ENCODE measurements at regions not wholly inside any gene's neighbourhood (a gene's known extent, or its start where the extent isn't known, plus 50 kb on each side); places are given as distances from the start of the nearest gene placed in this dataset.

DNA sequence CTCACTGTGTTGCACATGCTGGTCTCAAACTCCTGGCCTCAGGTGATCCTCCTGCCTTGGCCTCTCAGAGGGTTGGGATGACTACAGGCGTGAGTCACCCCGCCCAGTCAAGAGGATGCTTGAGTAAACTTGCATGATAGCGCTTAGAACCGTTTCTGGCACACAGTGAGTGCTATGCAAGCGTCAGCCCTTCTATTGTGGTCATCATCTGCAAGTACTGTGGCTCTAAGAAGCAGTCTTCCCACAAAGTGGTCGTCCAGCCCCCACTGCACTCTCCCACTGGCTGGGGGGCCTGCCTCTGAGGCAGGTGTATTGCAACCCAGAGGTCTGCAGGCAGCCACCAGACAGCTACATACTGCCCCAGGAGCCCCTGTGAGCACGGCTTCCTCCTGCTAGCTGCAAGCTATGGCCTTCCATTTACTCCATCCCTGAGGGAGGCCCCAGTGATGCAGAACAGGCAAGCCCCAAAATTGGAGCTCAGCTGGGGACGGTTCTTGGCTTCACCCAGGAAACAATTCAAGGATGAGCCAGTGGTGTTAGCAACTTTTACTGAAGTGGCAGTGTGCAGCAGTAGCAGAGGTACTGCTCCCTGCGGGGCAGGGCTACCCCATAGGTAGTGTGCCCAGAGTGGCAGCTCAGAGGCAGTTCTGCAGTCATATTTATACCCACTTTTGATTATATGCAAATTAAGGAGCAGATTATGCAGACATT is 95.4 kb downstream of the LSM3 start:
- DNase-seq: no peak

DNA sequence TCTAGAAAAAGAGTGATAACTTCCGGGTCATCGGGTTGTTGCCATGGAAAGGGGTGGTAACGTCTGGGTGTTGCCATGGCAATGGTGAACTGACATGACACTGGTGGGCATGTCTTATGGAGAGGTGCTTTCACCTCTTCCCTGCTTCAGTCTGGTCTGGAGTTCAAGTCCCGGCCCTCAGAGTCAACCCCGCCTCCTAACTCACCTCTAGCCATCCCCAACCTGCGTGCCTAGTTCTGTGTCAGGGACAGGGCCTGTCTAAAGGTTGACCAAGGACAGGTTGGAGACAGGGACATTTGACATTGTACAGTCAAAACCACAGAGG is 96.0 kb downstream of the LSM3 start:
- DNase-seq: no peak

DNA sequence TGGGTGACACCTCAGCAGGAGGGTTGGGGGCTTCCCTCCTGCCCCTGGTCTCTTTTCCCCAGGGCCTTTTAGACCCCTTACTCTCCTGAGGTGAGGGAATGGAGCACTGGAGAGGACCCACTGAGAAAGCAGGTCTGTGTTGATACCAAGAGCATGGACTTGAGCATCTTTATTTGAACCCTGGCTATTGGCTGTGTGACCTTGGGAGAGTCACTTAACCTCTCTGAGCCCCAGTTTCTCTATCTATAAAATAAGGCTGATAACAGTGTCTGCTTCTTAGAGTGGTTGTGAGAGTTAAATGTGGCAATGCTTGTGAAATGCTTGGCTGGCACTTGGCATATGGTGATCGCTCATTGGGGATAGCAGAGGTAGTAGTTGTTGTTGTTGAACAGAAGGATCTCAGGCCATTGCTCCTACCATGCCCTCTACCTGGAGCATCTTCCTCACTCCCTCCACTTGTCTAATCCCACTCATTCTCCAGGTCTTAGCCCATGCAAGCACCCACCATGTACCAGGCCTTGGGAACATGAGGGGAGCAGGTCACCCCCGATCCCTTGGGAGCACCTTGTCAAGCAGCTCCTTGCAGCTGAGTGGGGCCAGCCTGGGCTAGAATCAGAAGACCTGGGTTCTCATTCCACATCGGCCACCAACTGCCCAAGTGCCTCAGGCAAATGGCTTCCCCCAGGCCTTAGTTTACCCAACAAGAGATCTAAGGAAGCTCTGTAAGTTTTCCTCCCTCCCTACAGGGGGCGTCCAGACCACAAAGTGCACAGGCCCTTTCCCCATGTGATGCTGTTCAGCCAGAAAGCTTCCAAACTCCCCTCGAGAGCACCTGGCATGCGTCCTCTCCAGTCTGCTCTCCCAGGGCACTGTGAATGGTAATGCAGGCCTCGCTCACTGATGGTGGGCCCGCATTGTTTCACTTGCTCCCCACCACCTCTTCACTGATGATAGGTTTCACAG is 96.7 kb downstream of the LSM3 start:
- no peak for DNase-seq

DNA sequence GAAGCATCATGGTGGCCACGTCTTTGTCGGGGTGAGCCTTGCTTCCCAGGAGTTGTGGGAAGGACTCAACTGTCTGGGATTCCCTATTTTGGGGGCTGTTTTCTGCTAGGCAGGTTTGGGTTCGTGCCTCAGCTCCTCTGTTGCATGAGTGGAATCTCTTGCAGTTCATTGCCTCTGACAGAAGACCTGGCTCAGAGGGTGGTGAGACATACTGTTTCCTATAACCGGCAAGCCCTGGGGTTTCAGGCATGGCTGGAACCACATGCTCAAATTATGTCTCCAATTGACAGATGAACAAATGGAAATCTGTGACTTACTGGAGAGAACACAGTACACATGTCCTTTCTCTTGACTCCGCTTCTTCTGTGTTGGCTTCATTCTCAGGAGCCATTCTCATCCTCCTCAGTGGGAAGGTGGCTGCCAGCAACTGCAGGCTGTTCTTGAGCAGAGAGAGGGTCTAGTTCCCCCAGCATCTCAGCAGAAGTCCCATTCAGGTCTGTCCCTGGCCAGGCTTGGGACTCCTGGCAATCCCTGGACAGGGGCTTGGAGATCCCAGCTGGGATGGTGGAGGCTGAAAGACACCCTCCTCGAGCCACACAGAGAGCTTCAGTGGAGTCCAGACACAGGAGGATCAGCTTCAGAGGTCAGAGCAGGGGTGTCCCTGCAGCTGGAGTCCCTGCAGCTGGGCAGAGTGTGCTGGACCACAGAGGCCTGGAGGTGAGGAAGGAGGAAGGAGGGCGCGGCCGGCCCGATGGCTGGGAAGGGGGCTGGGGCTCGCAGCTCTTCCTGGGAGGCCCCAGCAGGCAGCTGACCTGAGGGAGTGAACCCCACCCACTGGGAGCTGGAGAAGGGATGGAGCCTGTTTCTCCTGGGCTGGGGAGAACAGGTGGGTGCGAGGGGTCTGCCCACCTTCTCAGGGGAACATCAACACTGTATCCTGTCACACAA is 97.6 kb downstream of the LSM3 start:
- no peak for DNase-seq

DNA sequence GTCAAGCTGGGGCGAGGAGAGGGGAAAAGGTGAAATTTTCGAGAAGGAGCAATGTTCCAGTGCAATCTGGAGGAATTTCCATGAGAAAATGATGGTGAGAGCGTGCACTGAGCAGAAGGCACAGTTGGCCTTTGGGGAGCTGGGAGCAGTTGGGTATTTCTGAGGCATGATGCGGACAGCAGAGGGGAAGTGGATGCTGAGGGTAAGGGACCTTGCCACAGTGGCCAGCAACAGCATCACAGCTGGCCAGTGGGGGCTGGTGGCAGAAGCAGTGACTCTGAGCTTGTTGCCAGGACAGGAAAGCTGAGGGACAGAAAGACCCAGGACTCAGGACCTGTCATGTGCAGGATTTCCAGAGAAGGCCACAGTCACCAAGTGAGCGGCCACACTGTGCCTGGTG is 98.9 kb downstream of the LSM3 start:
- DNase-seq: no peak

DNA sequence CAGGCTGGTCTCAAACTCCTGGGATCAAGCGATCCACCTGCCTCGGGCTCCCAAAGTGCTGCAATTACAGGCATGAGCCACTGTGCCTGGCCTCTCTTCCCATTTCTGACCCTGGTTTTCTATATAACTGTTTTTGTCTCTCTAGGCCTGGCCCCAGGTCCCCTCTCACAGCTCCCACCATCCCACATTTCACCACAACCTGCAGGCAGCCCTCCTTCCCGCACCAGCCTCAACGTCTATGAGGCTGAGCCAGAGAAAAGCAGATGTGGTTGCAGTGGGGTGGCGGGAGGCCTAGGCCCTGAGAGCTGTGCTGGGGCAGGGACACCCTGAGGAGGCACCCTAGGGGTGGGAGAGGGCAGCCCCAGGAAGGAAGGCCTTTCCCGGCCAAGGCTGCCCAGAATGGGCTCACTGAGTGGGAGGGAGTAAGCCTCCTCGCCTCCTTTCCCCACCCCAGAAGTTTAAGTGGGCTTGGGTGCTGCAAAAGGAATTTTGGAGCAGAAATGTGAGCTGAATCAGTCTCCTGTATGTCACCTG is 99.7 kb downstream of the LSM3 start:
- DNase-seq: no peak

DNA sequence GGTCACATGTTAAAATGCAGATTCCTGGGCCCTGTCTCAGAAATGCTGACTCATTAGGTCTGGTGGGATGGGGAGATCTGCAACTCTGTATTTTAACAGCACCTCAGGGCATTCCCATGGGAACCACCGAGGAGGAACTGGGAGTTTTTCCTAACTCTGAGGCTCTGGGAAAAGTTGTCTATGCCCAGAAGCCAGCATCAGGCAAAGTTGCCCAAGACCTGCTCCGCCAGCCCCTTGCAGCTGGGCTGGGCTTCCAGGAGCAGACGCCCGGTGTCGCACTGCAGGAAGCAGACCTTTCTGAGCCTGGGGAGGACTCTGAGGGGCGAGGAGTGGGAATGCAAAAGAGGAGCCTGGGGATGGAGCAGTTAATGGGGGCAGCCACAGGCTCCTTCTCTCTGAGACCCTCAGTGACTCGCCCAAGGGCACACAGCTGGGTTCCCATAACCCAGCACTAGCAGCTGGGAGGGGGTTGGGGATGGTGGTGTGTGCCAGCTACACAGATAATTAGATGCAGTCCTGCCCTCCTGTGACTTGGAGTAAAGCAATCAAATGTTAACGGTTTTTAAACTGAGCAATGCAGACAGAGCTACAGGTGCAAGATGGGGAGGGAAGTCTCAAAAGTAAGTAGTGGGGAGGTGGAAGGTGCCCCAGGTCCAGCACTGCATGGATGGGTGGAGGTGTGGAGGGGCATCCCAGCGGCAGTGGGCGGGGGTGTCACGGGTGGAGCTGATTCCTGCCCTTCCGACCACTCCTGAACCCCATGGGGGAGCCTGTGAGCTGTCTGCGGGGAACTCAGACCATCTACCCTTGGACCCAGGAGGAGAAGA is 100.4 kb downstream of the LSM3 start:
- no peak for DNase-seq

DNA sequence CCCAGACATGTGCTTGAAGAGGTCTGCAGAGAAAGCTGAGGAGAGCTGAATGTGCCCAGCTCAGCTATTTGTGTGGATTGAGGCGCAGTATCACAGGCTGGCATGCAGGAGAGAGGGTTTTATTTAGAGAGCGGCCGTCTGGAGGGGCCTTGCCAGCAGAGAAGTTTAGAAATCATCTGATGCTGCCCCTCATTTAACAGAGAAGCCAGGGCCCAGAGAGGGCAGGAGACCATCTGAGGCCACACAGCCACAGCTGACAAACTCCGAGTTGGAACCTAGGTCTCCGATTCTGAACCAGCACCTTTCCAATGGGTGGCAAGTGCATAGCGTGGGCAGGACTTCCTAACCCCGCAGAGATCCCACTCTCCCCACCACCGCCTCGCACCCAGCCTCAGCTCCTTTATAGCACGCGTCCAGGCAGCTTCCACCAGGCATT is 101.0 kb downstream of the LSM3 start:
- no peak for DNase-seq

DNA sequence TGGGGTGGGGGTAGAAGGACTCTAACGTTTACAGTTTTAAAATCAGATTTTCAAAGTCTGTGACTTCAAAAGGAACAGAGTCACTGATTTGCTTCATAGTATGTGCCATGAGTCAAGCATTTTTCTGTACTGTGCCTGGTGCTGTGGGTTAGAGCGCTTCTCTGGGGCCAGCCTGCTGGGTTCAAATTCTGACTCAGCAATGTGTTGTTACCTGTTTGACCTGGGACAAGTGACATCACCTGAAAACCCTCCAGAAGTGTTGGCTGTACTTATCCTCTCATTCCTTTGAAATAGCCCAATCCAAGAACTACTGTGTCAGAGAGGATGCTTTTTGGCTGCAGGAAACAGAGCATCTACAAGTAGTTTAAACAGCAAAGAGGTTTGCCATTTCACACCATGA is 101.7 kb downstream of the LSM3 start:
- DNase-seq: no peak

DNA sequence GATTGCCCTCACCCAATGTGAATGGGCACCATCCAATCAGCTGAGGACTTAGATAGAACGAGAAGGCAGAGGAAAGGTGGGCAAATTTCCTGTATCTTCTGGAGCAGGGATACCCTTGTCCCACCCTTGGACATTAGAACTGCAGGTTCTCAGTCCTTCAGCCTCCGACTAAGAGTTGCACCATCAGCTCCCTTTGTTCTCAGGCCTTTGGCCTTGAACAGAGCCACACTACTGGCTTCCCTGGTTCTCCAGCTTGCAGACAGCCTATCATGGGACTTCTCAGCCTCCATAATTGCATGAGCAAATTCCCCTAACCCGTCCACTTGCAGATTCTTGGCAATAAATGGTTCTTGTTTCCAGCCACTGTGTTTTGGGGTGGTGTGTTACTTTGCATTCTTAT is 102.4 kb downstream of the LSM3 start:
- DNase-seq: no peak

DNA sequence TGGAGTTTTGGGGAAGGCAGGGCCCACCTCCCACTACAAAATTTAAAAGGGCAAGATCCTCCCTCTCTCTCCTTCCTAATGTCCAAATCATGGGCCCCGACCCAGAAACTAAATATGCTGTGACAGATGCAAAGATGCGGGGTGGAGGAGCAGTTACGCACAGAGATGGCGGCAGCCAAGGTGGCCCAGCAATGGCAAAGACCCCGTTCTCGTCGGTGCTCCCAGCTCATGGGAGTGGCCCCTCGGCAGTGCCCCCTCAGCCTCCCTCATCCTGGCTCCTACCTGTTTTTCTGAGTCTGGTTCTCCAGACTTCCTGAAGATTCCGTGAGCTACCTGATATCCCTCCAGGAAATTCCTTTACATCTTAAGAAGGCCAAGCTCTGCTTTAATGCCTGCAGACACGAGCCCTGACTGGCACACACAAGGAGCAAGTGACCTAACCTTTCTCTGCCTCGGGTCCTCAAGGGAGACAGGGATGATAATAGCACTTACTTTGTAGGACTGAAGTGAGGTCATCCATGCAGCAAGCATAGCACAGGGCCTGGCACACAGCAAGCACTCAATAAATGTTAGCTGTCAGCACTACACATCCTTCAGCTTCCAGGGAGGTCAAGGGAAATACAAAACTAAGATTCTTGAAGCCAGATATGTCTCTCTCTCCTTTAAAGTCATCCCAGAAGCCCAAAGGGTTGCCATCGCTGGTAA is 103.5 kb downstream of the LSM3 start:
- no peak for DNase-seq

DNA sequence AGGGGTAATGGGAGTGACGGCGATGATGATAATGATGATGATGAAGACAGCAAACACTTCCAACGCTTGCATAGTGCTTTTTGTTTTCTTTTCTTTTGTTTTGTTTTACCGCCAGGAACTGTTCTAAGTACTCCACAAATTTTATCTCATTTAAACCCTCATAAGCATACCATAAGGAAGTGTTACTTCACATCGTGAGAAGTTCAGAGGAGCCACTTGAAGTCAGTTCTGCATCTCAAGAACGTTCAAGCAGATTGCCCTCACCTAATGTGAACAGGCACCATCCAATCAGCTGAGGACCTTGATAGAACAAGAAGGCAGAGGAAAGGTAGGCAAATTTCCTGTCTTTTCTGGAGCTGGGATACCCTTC is 104.1 kb downstream of the LSM3 start:
- DNase-seq: no peak

DNA sequence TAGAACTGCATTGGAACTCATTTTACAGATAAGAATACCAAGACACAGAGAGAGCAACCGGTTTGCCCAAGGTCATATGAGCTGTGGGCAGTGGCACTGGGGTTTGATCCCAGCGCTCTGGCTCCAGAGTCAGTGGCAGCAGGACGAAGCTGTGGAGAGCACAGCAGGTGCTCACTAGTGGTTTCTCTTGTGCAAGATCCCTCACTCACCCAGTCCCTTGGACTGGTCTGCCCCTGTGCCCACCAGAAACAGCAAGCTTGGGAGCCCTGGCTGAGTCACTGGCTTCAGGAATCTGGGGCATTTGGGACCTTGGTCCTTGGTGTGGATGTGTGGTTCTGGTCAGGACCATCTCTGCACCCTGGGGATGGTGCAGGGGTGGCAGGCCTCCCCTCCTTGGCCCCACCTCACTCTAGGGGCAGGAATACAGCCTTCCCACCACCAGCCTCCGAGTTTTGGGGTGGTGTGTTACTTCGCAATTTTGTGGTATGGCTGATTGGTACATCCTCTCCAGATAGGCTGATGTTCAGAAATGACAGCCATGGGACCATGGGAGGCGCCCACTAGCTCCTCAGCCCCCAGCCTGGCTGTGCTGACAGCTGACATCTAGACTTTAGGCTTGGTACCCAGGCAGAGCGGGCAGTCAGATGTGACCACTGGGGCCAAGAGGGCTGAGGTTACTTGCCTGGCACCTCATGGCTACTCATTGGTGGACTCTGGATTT is 104.6 kb downstream of the LSM3 start:
- DNase-seq: no peak

DNA sequence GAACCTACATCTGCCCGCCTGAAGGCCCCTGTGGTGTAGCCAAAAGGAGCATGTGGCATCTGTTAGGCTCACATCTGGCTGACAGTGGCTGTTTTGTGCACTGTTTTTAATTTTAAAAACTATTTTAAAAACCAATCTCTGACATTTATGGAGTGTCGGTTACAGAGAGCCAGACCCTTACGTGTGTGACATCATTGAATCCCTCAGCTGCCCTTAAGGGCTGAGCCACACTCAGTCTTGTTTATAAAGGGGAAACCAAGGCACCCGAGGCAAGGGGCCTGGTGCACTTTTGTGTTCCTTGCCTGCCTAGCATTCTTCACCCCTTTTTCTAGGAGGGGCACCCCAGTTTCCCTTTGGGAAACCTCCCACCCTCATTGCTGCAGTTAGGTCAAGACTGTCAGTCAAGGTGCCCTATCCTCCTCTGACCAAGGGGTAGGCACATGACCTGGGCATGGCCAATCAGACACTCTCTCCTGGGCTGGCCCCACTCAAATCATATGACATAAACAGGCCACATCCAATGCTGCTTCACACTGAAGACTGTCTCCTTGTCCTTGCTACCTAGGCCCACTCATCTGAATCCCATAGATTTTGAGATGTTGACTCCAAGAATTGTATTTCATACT is 105.3 kb downstream of the LSM3 start:
- DNase-seq: no peak

DNA sequence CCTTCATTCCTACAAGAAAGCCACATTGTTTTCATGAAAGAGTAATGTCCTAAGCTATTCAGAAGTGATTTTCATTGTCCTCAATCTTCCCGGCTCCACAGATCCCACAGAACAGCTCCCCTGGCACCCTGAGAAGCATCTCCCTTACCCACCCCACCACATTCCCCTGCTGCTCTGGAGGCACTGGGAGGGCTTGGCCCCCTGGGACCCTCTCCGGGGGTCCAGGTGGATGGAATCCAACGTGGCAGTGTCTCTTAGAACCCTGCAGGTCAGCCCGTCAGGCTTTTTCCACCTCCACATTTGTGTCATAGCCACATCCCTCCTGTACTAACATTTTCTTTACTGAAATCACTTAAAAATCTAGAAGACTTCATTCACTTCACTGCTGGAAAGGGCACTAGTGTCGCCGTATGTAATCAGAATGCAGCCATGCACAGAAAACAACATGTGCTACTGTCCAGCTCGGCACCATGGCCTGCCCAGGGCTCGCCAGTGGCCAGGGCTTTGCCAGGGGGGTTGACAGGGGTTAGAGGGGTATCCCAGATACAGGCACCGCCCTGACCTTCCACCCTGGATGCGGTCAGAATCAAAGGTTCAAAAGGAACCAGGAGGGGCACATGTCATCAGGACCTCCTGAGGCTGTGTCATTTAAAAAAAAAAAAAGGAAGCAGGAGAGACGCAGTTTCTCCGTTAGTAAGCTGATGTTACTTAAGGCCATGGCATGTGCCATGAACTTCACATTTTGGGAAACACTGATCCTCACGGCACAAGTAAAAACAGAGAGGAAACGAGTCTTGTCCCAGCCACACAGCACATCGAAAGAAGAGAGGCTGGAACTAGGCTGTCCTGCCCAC is 106.3 kb downstream of the LSM3 start:
- no peak for DNase-seq

DNA sequence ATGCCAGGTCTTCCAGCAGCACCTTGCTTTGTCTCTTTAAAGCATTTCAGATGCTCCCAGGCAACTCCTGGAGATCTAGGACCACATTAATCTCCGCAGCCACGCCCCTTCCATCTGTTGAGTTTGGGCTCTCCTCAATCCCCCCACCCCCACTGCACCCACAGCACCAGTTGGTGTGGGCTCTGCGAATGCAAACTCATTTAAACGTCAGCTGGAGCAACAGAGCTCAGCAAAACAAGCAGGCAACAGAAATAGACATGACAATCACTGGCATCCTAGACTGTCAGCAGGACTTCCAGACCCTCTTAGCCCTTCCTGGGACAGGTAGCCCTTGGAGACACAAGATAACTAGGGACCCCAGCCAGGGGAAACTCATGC is 106.9 kb downstream of the LSM3 start:
- DNase-seq: no peak

DNA sequence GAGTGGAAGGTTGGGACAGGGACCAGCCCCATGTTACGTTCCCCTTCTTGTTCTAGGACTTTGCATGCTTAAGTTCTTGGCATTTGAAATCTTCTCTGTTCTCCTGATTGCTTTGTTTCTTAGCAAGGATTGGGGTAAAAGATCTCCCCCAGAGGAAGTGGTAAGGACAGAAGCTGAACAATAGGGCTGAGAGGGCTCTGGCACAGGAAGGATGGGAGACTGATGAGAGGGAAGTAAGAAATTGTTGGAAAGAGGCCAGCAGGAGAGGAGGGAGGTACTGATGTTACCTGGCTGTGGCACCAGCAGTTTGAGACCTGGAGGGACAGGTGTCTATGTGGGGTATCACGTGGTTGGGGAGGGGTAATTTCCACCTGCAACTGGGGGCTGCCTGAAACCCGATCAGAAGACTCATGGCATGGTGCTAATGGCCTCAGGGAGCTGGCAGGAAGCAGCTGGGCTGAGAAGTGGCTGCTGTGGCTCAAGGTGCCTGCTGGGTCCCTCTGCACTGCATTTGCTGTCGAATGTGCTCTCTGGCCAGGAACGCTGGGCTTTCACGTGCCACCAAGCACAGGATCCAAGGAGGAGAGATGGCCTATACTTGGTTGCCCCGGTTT is 108.4 kb downstream of the LSM3 start:
- DNase-seq: no peak

DNA sequence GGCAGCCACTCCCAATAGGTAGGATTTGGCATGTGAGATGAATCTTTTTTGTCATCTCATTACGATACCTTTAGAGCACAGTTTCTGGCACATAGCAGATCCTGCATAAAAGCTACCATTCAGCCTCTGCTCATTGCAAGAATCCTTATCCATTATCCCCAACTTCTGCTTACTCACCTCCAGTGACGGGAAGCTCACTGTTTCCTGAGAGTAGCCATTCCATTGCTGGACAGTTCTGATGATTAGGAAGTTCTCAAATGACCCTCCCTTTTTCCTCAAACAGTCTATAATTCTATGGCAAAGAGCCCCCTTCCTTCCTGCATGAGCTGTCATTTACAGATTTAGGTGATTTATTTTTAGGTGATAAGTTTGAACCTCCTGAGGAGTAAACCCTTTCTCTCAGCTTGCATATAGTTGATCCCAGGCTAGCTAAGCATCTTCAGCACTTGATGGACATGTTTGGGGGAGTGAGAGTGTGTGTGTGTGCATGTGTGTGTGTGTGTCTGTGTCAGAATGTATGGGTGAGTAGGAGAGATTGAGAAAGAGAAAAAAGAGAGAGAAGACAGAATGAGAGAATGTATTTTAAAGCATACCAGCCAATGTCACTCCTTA is 109.7 kb downstream of the LSM3 start:
- no peak for DNase-seq
